Ovary (tissue), 3 donors: ENCODE measurements at regions not wholly inside any gene's neighbourhood (a gene's known extent, or its start where the extent isn't known, plus 50 kb on each side); places are given as distances from the start of the nearest gene placed in this dataset.

Experiments
- CTCF ChIP-seq, 3 donors: fragments of 450-650 bp in 2 of 3; fragments of 200-600 bp in 1 of 3; IDR thresholded peaks; one replicate each; pipeline versions ENCODE4 v1.5.1 to v1.8.0; 2016 to 2022; ENCODE audit warnings: antibody characterized with exemption in 3 of 3, mild to moderate bottlenecking in 1 of 3
- POLR2A ChIP-seq: fragments of 450-650 bp; IDR thresholded peaks from one replicate; pipeline ENCODE4 v1.6.1; 2017; ENCODE audit warnings: antibody characterized with exemption, mild to moderate bottlenecking, moderate library complexity
- donor health status: DM: no; HTN: no; CAD: no.

DNA sequence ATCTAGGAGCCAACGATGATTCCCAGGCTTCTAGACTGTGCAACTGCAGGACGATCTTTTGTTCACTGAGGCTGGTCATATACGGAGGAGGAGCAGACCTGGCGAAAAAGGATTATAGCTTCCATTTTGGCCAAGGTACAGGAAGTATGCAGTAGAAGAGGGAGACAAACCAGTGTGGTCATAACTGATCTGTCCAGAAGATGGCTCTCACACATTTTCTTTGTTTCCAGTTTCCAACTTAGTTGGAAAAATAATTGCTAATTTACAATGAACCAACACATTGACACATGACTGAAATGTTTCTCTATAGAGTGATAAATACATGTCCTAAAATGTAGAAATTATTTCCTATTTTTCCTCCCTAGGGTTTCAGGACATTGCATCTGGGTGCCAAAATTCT, 364.1 kb upstream of the BTBD3 start:
- TF ChIP-seq POLR2A (no peak), CTCF (IDR thresholded peaks at IDR 0.05) (no peak)
